GM21367 (cell line): ENCODE measurements at regions not wholly inside any gene's neighbourhood (a gene's known extent, or its start where the extent isn't known, plus 50 kb on each side); places are given as distances from the start of the nearest gene placed in this dataset.

ENCODE experiments used
- ATAC-seq: cut with Tn5 transposase; IDR thresholded peaks from one replicate; pipeline ENCODE4 v1.9.1; 2021; ENCODE audit not compliant: unreplicated experiment

GRCh38 chr3:63043631-63044030, 168.4 kb upstream of the CADPS start:
- no peak for ATAC-seq

GRCh38 chr3:63046152-63046551, 170.9 kb upstream of the CADPS start:
- ATAC-seq = no peak

- ATAC-seq = no peak
These were observed 171.4 kb upstream of the CADPS start for GRCh38 chr3:63046580-63046979.

GRCh38 chr3:63047068-63047467, 171.9 kb upstream of the CADPS start:
- no peak for ATAC-seq

GRCh38 chr3:63048367-63049326, 173.4 kb upstream of the CADPS start:
- no peak for ATAC-seq

GRCh38 chr3:63050548-63051177, 175.4 kb upstream of the CADPS start:
- ATAC-seq = no peak

GRCh38 chr3:63051920-63052319, 176.7 kb upstream of the CADPS start:
- no peak for ATAC-seq

- no peak for ATAC-seq
These were observed 181.7 kb upstream of the CADPS start for GRCh38 chr3:63056932-63057331.

GRCh38 chr3:63060412-63060811, 185.2 kb upstream of the CADPS start:
- no peak for ATAC-seq

- ATAC-seq = no peak
These were observed 186.2 kb upstream of the CADPS start for GRCh38 chr3:63061449-63061848.

- ATAC-seq = no peak
These were observed 189.1 kb upstream of the CADPS start for GRCh38 chr3:63064209-63064755.

- ATAC-seq = no peak
These were observed 192.9 kb upstream of the CADPS start for GRCh38 chr3:63067999-63068645.

- ATAC-seq = no peak
These were observed 194.7 kb upstream of the CADPS start for GRCh38 chr3:63069806-63070475.

GRCh38 chr3:63070476-63070810, 195.2 kb upstream of the CADPS start:
- ATAC-seq = no peak

- no peak for ATAC-seq
These were observed 201.1 kb upstream of the CADPS start for GRCh38 chr3:63076357-63076756.

- ATAC-seq = no peak
These were observed 191.9 kb upstream of the SYNPR start for GRCh38 chr3:63086190-63086589.

GRCh38 chr3:63089007-63089750, 188.9 kb upstream of the SYNPR start:
- ATAC-seq = no peak

GRCh38 chr3:63089751-63090132, 188.4 kb upstream of the SYNPR start:
- ATAC-seq = no peak

- no peak for ATAC-seq
These were observed 187.5 kb upstream of the SYNPR start for GRCh38 chr3:63090656-63091055.

GRCh38 chr3:63092515-63092914, 185.6 kb upstream of the SYNPR start:
- no peak for ATAC-seq
